ENCODE measurements at regions not wholly inside any gene's neighbourhood (a gene's known extent, or its start where the extent isn't known, plus 50 kb on each side); places are given as distances from the start of the nearest gene placed in this dataset.
"Not testable (repeated sequence)": the region's sequence is repeated elsewhere in the genome, so short reads cannot be mapped to it uniquely, and the experiment has no call there.

- H3K9ac ChIP-seq (replicated peaks in 1 of 4; ENCODE audit: extremely low read depth in 1 of 4, low read depth in 3 of 4, low read length in 3 of 4); POLR2A ChIA-PET (ENCODE audit: partially characterized antibody); H3K18ac ChIP-seq (ENCODE audit: extremely low read depth, low read length); H4K20me1 ChIP-seq (replicated peaks in 1 of 2; ENCODE audit: control insufficient read depth in 1 of 2, insufficient read depth in 2 of 2, low read length in 2 of 2); H3K23ac ChIP-seq (ENCODE audit: insufficient read length); DNase-seq (ENCODE audit: low read depth in 1 of 2, low spot score in 2 of 2); H2AFZ ChIP-seq (ENCODE audit: low read length); H2BK120ac ChIP-seq (replicated peaks; ENCODE audit: low read depth, low read length); H2BK20ac ChIP-seq (ENCODE audit: low read length); H3K79me2 ChIP-seq (ENCODE audit: control insufficient read depth in 1 of 2, insufficient read depth in 2 of 2, low read length in 2 of 2); H3K79me1 ChIP-seq (ENCODE audit: low read depth, low read length); H3K4ac ChIP-seq (replicated peaks; ENCODE audit: insufficient read length, low read depth, low read length); H3K14ac ChIP-seq (ENCODE audit: insufficient read length); H2BK5ac ChIP-seq (ENCODE audit: low read depth, low read length); H4K8ac ChIP-seq (ENCODE audit: extremely low read depth, insufficient read depth, low read length); H3K23me2 ChIP-seq (ENCODE audit: low read depth, low read length); H3K9me3 ChIP-seq (ENCODE audit: insufficient read depth in 2 of 2, low read depth in 1 of 2, low read length in 1 of 2); H2BK15ac ChIP-seq (ENCODE audit: low read length); H4K5ac ChIP-seq (ENCODE audit: insufficient read length, low read depth, low read length); H2AK5ac ChIP-seq (ENCODE audit: low read depth, low read length); H3K4me2 ChIP-seq (ENCODE audit: insufficient read depth in 1 of 2, low read depth in 2 of 2, low read length in 2 of 2); H3K36me3 ChIP-seq (ENCODE audit: control insufficient read depth in 2 of 4, insufficient read depth in 4 of 4, low read length in 3 of 4); H3K56ac ChIP-seq (replicated peaks; ENCODE audit: insufficient read length, low read depth, low read length); FAIRE-seq; H3K27me3 ChIP-seq (replicated peaks in 1 of 4; ENCODE audit: control insufficient read depth in 3 of 4, extremely low read depth in 1 of 4, insufficient read depth in 3 of 4, low read length in 3 of 4); H3K4me3 ChIP-seq (ENCODE audit: extremely low read depth in 1 of 4, insufficient read depth in 2 of 4, low read depth in 3 of 4, low read length in 4 of 4); H3K4me1 ChIP-seq (replicated peaks in 1 of 4; ENCODE audit: control insufficient read depth in 3 of 4, insufficient read depth in 4 of 4, low read length in 3 of 4); H3K27ac ChIP-seq (ENCODE audit: low read depth, low read length); H2BK12ac ChIP-seq (ENCODE audit: low read depth, low read length); H4K91ac ChIP-seq (replicated peaks; ENCODE audit: insufficient read length, low read length): not testable (repeated sequence)
- 90% methylated on average over 7 of the region's 8 CpGs; no CpG with 5 or more reads in 1 of the 2 experiments for WGBS, 2 experiments (ENCODE audit: extremely low coverage in 1 of 2, insufficient coverage in 1 of 2, insufficient read length in 1 of 2, insufficient replicate concordance in 2 of 2, low coverage in 1 of 2, low lambda C conversion rate in 2 of 2, missing lambda C conversion rate in 1 of 2)
- CTCF ChIA-PET (ENCODE audit: partially characterized antibody): interaction anchor here (1.3 kb wide), 1 partner anchor 14 kb away, joined by 4 read pairs; no protein-coding TSS in a partner anchor
These were observed 612.9 kb upstream of the SPANXN1 start for GRCh38 chrX:144634451-144634850.

All from H1 (cell line).